ENCODE measurements at regions not wholly inside any gene's neighbourhood (a gene's known extent, or its start where the extent isn't known, plus 50 kb on each side); places are given as distances from the start of the nearest gene placed in this dataset.

DNA sequence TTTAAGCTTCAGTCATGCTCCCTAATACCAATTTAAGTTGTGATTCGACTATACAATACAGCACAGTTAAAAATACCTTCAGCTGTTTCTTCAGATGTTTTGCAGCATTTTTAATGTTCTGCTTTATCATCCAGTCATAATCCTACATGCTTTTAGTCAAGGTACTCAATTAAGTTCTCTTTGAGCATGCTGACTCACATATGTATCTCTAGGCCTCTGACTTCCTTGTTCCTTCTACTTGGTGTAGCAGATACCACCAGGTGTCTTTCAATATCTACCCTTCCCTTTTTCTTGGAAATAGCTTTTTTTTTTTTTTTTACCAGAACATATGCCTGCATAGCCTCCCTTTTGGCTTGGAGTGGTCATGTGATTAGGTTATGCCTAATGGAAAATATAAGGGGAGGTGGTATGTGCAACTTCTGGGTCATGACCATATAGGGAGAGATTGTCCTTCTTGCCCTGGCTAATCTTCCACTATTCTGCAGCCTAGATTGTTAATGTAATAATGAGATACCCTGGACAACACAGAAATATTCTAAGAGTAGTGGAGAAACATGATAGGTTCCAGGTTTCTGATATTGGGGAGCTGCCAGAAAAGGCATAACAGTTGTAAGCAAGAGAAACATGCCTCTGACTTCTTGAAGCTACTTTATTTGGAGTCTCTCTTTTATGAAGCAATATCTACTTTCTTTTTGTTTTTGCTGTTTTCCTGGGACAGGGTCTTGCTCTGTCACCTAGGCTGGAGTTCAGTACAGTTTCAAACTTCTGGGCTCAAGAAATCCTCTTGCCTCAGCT is 737.2 kb upstream of the SLIT2 start:
- H2AFZ ChIP-seq (ENCODE audit: control insufficient read depth, low read depth, low read length) = no peak overlapping the region
- ATAC-seq (no peak), DNase-seq (ENCODE audit: low read depth, low spot score) (no peak), FAIRE-seq (no peak)
- in situ Hi-C loops (cut with MboI) = no loop called here
- no peak overlapping the region for H3K27ac ChIP-seq (ENCODE audit: control insufficient read depth, insufficient read depth)
- no peak overlapping the region for H3K9ac ChIP-seq (ENCODE audit: control insufficient read depth, insufficient read depth, low read length)
- H3K79me2 ChIP-seq (ENCODE audit: control insufficient read depth, insufficient read depth, low read length) = no peaks in the 10 kb centered on the region
- TF ChIP-seq, protein P1, sequence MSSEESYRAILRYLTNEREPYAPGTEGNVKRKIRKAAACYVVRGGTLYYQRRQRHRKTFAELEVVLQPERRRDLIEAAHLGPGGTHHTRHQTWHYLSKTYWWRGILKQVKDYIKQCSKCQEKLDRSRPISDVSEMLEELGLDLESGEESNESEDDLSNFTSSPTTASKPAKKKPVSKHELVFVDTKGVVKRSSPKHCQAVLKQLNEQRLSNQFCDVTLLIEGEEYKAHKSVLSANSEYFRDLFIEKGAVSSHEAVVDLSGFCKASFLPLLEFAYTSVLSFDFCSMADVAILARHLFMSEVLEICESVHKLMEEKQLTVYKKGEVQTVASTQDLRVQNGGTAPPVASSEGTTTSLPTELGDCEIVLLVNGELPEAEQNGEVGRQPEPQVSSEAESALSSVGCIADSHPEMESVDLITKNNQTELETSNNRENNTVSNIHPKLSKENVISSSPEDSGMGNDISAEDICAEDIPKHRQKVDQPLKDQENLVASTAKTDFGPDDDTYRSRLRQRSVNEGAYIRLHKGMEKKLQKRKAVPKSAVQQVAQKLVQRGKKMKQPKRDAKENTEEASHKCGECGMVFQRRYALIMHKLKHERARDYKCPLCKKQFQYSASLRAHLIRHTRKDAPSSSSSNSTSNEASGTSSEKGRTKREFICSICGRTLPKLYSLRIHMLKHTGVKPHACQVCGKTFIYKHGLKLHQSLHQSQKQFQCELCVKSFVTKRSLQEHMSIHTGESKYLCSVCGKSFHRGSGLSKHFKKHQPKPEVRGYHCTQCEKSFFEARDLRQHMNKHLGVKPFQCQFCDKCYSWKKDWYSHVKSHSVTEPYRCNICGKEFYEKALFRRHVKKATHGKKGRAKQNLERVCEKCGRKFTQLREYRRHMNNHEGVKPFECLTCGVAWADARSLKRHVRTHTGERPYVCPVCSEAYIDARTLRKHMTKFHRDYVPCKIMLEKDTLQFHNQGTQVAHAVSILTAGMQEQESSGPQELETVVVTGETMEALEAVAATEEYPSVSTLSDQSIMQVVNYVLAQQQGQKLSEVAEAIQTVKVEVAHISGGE (CRISPR knock-in tag; IDR thresholded peaks at IDR 0.05) = no peak
- TF ChIP-seq SIX5 (IDR thresholded peaks at IDR 0.05; ENCODE audit: low read depth, low read length, severe bottlenecking) (no peak), CHD2 (IDR thresholded peaks at IDR 0.05; ENCODE audit: borderline replicate concordance, low read depth, low read length) (no peak), EZH2 (IDR thresholded peaks at IDR 0.05; ENCODE audit: borderline replicate concordance, control insufficient read depth, low read depth, low read length) (no peak)
- TF ChIP-seq, protein P2, sequence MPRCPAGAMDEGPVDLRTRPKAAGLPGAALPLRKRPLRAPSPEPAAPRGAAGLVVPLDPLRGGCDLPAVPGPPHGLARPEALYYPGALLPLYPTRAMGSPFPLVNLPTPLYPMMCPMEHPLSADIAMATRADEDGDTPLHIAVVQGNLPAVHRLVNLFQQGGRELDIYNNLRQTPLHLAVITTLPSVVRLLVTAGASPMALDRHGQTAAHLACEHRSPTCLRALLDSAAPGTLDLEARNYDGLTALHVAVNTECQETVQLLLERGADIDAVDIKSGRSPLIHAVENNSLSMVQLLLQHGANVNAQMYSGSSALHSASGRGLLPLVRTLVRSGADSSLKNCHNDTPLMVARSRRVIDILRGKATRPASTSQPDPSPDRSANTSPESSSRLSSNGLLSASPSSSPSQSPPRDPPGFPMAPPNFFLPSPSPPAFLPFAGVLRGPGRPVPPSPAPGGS (IDR thresholded peaks at IDR 0.05; ENCODE audit: borderline replicate concordance, insufficient read depth, low read depth, low read length, poor library complexity, severe bottlenecking) = no peak
- POLR2A ChIA-PET = no interaction called here
- H3K4me3 ChIP-seq = no peak overlapping the region
- CTCF ChIA-PET = no interaction called here
- no peaks in the 10 kb centered on the region for H3K27me3 ChIP-seq (replicated peaks in 1 of 2; ENCODE audit: control insufficient read depth in 2 of 2, insufficient read depth in 2 of 2, low read length in 1 of 2)
- no peaks in the 10 kb centered on the region for H3K4me1 ChIP-seq (ENCODE audit: control insufficient read depth, insufficient read depth, low read length)
- H4K20me1 ChIP-seq (ENCODE audit: control insufficient read depth, insufficient read depth) = no peaks in the 10 kb centered on the region
- H3K4me2 ChIP-seq (ENCODE audit: control insufficient read depth, insufficient read depth) = no peak overlapping the region
- RAD21 ChIA-PET (ENCODE audit: unreplicated experiment) = no interaction called here
- H3K36me3 ChIP-seq (ENCODE audit: control insufficient read depth in 2 of 2, insufficient read depth in 2 of 2, low read length in 1 of 2) = no peaks in the 10 kb centered on the region
- SMC1A ChIA-PET (ENCODE audit: uncharacterized antibody, unreplicated experiment) = no interaction called here
- no TSS peak for BruUV-seq (replicated peaks)
- 0% methylated on average over 1 of the region's 1 CpG for WGBS (ENCODE audit: insufficient coverage, insufficient replicate concordance, low lambda C conversion rate, missing lambda C conversion rate)
- no peaks in the 10 kb centered on the region for H3K9me3 ChIP-seq (replicated peaks; ENCODE audit: control insufficient read depth, insufficient read depth, low read length)
- intact Hi-C loops (cut with micrococcal nuclease; ENCODE audit: unreplicated experiment) = no loop called here

Data from GM12878 (cell line).